ENCODE measurements at regions not wholly inside any gene's neighbourhood (a gene's known extent, or its start where the extent isn't known, plus 50 kb on each side); places are given as distances from the start of the nearest gene placed in this dataset.

DNA sequence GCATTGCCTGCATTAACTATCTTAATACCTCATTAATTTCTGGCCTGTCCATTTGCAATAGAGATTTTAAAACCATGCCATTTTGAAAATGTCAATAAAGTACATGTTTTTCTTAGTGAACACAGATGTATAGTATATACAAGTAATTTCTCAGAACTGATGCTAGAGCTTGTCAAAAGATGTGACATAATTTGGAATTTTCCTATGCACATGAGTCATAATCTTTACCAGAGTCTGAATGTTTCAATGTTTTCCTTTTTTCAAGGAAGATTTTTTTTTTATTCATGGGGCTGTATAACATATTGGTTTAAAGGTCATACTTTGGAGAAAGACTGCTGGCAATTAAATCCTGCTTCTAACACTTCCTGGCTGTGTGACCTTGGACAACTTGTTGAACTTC is 1347.5 kb upstream of the ADGRB3 start:
- peak; percentile 33 for DNase-seq (ENCODE audit: low read depth)
- TF ChIP-seq, protein P1, sequence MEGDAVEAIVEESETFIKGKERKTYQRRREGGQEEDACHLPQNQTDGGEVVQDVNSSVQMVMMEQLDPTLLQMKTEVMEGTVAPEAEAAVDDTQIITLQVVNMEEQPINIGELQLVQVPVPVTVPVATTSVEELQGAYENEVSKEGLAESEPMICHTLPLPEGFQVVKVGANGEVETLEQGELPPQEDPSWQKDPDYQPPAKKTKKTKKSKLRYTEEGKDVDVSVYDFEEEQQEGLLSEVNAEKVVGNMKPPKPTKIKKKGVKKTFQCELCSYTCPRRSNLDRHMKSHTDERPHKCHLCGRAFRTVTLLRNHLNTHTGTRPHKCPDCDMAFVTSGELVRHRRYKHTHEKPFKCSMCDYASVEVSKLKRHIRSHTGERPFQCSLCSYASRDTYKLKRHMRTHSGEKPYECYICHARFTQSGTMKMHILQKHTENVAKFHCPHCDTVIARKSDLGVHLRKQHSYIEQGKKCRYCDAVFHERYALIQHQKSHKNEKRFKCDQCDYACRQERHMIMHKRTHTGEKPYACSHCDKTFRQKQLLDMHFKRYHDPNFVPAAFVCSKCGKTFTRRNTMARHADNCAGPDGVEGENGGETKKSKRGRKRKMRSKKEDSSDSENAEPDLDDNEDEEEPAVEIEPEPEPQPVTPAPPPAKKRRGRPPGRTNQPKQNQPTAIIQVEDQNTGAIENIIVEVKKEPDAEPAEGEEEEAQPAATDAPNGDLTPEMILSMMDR (IDR thresholded peaks at IDR 0.05; ENCODE audit: low read length, missing control alignments): no peak
- H3K4me3 ChIP-seq (replicated peaks; ENCODE audit: low read depth, low read length): no peak overlapping the region

GRCh38 chr6:67285770-67286495 is 1349.1 kb upstream of the ADGRB3 start:
- TF ChIP-seq, protein P1 (IDR thresholded peaks at IDR 0.05; ENCODE audit: low read length, missing control alignments): no peak
- DNase-seq (ENCODE audit: low read depth): peak; percentile 20
- no peak overlapping the region for H3K4me3 ChIP-seq (replicated peaks; ENCODE audit: low read depth, low read length)

DNA sequence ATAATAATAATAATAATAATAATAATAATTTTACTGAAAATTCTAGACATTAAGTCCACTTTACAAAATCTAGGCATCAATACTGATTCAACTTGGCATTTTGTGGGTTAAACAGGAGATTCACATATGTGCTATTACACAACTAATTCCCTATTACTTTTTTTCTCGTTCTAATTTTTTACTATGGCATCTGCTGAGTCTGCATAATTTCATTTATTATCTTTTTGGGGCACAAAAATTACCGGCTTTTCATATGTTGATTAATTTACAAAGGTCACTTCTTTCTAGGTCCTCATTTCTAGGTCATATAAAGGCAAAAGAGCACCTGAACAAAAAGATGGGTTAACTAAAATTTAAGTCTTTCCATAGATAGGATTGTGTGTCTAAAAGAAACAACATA is 1357.8 kb upstream of the ADGRB3 start:
- TF ChIP-seq, protein P1 (IDR thresholded peaks at IDR 0.05; ENCODE audit: low read length, missing control alignments): no peak
- H3K4me3 ChIP-seq (replicated peaks; ENCODE audit: low read depth, low read length): no peak overlapping the region

GRCh38 chr6:67265996-67266921 is 1368.8 kb upstream of the ADGRB3 start:
- TF ChIP-seq, protein P1 (IDR thresholded peaks at IDR 0.05; ENCODE audit: low read length, missing control alignments): no peak
- DNase-seq (ENCODE audit: low read depth): no peak
- no peak overlapping the region for H3K4me3 ChIP-seq (replicated peaks; ENCODE audit: low read depth, low read length)

More for the DNA sequence above, 1357.8 kb upstream of the ADGRB3 start:
- no peak for DNase-seq (ENCODE audit: low read depth)

GRCh38 chr6:67252663-67253062 is 1382.4 kb upstream of the ADGRB3 start:
- H3K4me3 ChIP-seq (replicated peaks; ENCODE audit: low read depth, low read length): no peak overlapping the region
- no peak for DNase-seq (ENCODE audit: low read depth)
- TF ChIP-seq, protein P1 (IDR thresholded peaks at IDR 0.05; ENCODE audit: low read length, missing control alignments): no peak

DNA sequence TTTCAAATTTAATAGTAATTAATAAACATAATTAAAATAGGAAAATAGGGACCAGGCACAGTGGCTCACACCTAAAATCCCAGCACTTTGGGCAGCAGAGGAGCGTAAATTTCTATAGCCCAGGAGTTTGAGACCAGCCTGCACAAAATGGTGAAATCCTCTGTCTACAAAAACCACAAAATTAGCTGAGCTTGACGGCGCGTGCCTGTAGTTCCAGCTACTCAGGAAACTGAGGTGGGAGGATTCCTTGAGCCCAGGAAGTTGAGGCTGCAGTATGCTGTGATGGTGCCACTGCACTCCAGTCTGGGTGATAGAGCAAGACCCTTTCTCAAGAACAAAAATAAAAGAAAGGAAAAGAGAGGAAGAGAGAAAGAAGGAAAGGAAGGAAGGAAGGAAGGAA is 1387.0 kb upstream of the ADGRB3 start:
- TF ChIP-seq, protein P1 (IDR thresholded peaks at IDR 0.05; ENCODE audit: low read length, missing control alignments): no peak
- no peak for DNase-seq (ENCODE audit: low read depth)
- H3K4me3 ChIP-seq (replicated peaks; ENCODE audit: low read depth, low read length): no peak overlapping the region

All from fibroblast of pulmonary artery (primary cell).